ENCODE measurements at regions not wholly inside any gene's neighbourhood (a gene's known extent, or its start where the extent isn't known, plus 50 kb on each side); places are given as distances from the start of the nearest gene placed in this dataset.

- no peak for TF ChIP-seq SMYD3 (CRISPR knock-in tag; IDR thresholded peaks at IDR 0.05)
- no peak for TF ChIP-seq ZBTB4 (CRISPR knock-in tag; IDR thresholded peaks at IDR 0.05; ENCODE audit: borderline replicate concordance)
- TF ChIP-seq SRF (IDR thresholded peaks at IDR 0.05; ENCODE audit: low read depth, low read length) = no peak
- no peak for TF ChIP-seq HNRNPH1 (optimal IDR thresholded peaks at IDR 0.05; ENCODE audit: low read depth, low read length)
- TF ChIP-seq GABPA (IDR thresholded peaks at IDR 0.05; ENCODE audit: low read depth, low read length) = no peak
- TF ChIP-seq GABPA (CRISPR knock-in tag; IDR thresholded peaks at IDR 0.05; ENCODE audit: low read depth) = no peak
- TF ChIP-seq XRCC5 (optimal IDR thresholded peaks at IDR 0.05; ENCODE audit: low read length) = peak; percentile 96
- TF ChIP-seq CBX1 (IDR thresholded peaks at IDR 0.05; ENCODE audit: low read depth) = peak; percentile 84
- no peak for TF ChIP-seq ZBTB34 (CRISPR knock-in tag; IDR thresholded peaks at IDR 0.05)
- TF ChIP-seq NCOA1 (CRISPR knock-in tag; IDR thresholded peaks at IDR 0.05) = no peak
- TF ChIP-seq ZNF691 (CRISPR knock-in tag; IDR thresholded peaks at IDR 0.05; ENCODE audit: borderline replicate concordance, low read depth) = no peak
- TF ChIP-seq PATZ1 (CRISPR knock-in tag; IDR thresholded peaks at IDR 0.05) = peak; percentile 25; the same call in 1 of the 2 replicates
- no peak for TF ChIP-seq ZNF572 (CRISPR knock-in tag; IDR thresholded peaks at IDR 0.05)
- TF ChIP-seq ZNF180 (CRISPR knock-in tag; IDR thresholded peaks at IDR 0.05; ENCODE audit: borderline replicate concordance, low read depth) = no peak
- TF ChIP-seq ZSCAN5A (CRISPR knock-in tag; IDR thresholded peaks at IDR 0.05; ENCODE audit: borderline replicate concordance) = no peak; the same call in 1 of the 2 replicates
- peak; percentile 48; the same call in 1 of the 2 replicates for TF ChIP-seq SIN3B (IDR thresholded peaks at IDR 0.05; ENCODE audit: low read length)
- TF ChIP-seq ZBTB1 (CRISPR knock-in tag; IDR thresholded peaks at IDR 0.05; ENCODE audit: borderline replicate concordance) = no peak
- TF ChIP-seq ZNF615 (CRISPR knock-in tag; IDR thresholded peaks at IDR 0.05; ENCODE audit: borderline replicate concordance) = no peak
- TF ChIP-seq ISL2 (CRISPR knock-in tag; IDR thresholded peaks at IDR 0.05) = no peak
- TF ChIP-seq SPEN (CRISPR knock-in tag; IDR thresholded peaks at IDR 0.05; ENCODE audit: low read depth) = no peak
- no peak for TF ChIP-seq HOXA9 (CRISPR knock-in tag; IDR thresholded peaks at IDR 0.05; ENCODE audit: borderline replicate concordance)
Observed at GRCh38 chr14:36373982-36374673, 53.7 kb upstream of the MBIP start (continued).

Data from HepG2 (cell line).